HG03432 (cell line): ENCODE measurements at regions not wholly inside any gene's neighbourhood (a gene's known extent, or its start where the extent isn't known, plus 50 kb on each side); places are given as distances from the start of the nearest gene placed in this dataset.
"Not testable (repeated sequence)": the region's sequence is repeated elsewhere in the genome, so short reads cannot be mapped to it uniquely, and the experiment has no call there.

Source experiments
- ATAC-seq: cut with Tn5 transposase; IDR thresholded peaks from one replicate; pipeline ENCODE4 v1.9.1; 2021; ENCODE audit warnings: mild to moderate bottlenecking, moderate library complexity; ENCODE audit not compliant: unreplicated experiment

- ATAC-seq: no peak
These were observed 164.2 kb downstream of the VAPA start for GRCh38 chr18:10077986-10078385.

DNA sequence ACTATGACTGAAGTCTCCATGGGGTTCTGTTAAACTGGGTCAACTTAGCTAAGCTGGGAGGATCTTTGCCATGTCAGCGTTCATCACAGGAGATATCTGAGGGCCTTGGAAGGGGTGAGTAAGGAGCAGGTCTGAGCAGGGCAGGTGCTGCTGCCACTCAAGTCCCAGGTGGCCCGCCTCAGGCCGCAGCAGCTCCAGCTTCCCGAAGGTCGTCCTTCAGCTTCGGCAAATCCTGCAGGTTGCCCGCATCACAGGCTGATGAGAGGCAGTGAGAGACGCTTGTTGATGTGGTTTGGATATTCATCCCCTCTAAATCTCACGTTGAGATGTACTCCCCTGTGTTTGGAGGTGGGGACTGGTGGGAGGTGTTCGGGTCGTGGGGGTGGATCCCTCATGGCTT lies 166.6 kb downstream of the VAPA start:
- ATAC-seq: no peak

DNA sequence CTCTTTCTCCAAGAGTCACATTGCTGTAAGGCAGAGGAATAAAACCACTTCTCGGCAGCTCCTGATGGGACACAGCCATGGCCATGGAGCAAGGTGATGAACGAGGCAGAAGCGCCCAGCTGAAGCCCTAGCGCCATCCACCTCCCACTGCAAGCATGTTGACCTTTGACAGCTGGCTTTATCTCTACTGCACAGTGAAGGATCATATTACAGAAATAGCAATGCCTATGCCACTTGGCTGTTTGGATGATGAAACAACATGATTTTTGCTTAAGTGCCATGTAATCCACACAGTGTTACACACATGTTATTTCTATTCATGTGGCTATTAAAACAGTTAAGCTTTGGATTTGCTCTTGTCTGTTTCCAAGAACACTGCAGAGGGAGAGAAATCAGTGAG lies 167.7 kb downstream of the VAPA start:
- ATAC-seq: no peak

DNA sequence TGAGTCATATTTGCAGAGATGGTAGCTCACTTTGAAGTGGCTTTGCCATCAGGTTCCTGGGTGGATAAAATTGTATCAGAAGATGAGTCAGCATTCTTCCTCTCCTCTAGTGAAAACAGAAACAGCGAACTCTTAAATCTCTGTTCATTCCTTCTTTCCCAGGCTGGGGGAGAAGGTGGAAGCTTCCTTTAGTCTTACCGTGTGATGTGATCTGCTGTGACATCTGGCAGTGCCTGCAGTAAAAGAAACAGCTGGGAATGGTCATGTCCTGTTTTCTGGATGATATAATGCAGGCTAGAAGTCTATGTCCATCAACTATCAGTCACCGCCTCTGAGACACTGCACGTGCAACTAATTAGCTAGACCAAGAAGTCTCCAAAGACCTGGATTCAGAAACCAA lies 171.6 kb downstream of the VAPA start:
- no peak for ATAC-seq

DNA sequence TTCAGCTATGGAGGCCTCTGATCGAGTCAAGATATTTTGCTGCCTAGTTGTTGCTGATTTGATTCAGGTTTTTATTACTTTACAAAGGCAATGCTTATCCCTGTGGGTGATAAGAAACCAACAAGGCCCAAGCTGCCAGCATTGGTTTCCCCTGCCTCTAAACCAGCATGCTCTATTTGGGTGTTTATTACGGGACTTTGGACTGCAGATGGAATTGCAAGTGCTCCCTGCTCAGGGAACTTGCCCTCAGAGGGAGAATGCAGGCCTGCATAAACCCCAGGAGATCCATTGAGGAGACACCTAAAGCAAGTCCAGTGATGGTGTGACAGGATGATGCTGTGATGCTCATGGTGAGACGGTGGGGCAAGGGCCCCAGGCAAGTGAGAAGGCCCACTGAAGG lies 172.1 kb downstream of the VAPA start:
- no peak for ATAC-seq

DNA sequence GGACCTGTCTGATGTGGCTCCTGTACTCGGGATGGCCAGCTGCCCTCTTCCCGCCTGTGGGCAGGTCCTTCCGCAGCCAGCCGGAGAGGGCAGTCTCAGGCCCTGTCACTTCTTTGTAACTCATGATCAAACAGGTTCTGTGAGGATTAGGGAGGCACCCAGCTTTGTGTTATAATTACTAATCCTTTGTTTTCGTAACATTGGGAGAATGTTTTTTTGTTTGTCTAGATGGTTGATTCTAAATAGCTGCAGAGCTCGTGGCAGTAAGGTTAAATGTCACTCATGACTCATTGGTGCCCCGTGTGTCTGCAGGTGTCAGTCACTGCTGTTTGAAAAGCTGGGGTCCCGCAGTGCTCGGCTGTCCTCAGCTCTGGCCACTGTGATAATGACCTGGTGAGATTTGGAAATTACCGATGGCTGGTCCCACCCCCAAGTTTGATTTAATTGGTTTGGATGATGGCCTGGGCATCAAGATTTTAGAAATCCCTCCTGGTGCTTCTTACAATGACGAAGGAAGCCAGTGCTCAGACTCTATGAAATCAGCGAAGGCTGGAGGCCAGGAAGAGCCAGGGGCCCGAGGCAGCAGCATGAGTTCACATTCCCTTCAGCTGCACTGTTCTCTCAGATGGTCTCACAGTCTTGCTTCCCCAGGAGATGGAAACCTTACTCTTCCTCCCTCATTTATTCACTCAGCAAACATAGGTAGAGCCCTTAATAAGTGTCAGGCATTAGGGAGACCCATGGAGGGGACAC lies 172.8 kb downstream of the VAPA start:
- ATAC-seq: no peak

- no peak for ATAC-seq
These were observed 174.9 kb downstream of the VAPA start for GRCh38 chr18:10088734-10089133.

DNA sequence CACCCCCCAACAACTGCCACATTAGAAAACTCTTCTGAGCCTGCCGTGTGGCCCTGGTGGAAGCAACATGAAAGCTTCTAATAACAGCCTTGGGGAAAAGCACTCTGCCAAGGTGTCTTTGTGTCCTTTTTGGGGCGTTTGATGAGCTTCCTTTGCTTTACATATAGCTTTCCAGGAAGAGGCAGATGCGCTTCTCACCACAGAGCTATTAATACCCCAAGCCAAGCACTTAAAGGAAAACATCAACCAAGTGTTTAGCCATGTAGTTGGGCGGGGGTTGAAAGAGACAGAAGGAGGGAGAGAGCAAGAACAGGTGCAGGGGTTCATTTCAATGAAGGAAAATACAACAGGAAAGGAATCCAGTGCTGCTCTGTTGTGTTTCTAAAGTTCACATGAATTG lies 176.1 kb downstream of the VAPA start:
- no peak for ATAC-seq

DNA sequence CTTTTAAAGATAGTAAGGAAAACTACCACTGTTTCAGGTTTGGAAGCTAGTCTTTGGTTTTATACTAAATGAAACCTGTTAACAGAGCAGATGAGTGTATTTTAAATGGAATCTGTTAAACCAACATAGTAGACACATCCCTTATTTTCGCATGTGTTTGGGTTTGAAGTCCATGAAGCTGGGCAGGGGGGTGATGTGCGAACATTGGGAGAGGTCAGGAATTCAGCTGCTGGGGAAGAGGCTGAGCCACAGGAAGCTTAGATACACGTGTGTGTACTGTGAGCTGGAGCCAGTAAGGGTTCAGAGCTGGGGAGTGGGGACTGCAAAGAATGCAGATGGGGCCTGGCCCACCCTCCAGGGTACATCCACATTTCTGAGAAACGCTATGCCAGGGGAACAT lies 176.9 kb downstream of the VAPA start:
- no peak for ATAC-seq

GRCh38 chr18:10093445-10093844 lies 179.6 kb downstream of the VAPA start:
- no peak for ATAC-seq

DNA sequence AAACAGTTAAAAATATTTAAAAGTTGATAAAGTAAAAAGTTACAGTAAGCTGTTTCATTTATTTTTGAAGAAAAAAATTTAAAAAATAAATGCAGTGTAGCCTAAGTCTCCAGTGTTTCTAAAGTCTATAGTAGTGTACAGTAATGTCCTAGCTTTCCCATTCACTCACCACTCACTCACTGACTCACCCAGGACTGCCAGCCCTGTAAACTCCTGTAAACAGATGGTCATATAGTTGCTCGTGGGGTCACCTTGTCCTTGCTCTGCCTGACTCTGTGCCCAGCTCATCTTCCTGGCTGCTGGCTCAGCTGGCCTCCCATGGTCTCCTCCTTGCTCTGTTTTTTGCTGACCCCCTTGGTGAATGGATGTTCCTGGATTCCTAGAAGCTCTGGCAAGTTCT lies 180.3 kb downstream of the VAPA start:
- ATAC-seq: no peak

DNA sequence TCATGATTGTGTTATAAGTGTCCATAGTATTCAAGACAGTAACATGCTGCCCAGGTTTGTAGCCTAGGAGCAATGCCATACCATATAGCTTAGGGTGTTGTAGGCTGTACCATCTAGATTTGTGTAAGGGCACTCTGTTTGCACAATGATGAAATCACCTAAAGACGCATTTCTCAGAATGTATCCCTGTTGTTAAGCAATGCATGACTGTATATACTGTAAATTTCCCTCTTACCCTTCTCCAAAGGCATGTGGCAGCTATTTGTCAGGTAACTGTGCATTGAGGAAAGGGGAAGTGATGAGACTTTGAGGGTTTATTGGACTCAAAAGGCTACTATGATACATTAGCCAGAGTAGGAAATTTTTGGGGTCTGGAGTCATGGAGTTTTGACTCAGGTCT lies 180.8 kb downstream of the VAPA start:
- no peak for ATAC-seq

- ATAC-seq: no peak
These were observed 181.5 kb downstream of the VAPA start for GRCh38 chr18:10095356-10095755.

DNA sequence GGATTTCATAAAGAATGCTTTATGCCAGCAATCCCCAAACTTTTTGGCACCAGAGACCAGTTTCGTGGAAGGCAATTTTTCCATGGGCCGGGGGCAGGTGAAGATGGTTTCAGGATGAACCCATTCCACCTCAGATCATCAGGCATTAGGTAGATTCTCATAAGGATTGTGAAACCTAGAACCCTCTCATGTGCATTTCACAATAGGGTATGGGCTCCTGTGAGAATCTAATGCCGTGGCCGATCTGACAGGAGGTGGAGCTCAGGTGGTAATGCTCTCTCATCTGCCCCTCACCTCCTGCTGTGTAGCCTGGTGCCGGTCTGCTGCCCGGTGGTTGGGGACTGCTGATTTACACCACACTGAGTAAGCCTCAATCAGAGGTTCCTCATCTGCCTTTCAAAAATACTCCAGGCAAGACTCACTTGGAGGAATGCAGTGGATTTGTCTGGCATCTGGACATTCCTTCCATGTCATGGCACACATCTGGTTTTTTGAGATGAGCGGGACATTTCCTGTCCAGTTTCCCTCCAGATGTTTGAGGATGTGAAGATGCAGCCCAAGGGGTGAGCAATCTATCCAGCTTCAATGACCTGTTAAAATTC lies 185.8 kb downstream of the VAPA start:
- ATAC-seq: no peak

- no peak for ATAC-seq
These were observed 186.4 kb downstream of the VAPA start for GRCh38 chr18:10100196-10100595.

DNA sequence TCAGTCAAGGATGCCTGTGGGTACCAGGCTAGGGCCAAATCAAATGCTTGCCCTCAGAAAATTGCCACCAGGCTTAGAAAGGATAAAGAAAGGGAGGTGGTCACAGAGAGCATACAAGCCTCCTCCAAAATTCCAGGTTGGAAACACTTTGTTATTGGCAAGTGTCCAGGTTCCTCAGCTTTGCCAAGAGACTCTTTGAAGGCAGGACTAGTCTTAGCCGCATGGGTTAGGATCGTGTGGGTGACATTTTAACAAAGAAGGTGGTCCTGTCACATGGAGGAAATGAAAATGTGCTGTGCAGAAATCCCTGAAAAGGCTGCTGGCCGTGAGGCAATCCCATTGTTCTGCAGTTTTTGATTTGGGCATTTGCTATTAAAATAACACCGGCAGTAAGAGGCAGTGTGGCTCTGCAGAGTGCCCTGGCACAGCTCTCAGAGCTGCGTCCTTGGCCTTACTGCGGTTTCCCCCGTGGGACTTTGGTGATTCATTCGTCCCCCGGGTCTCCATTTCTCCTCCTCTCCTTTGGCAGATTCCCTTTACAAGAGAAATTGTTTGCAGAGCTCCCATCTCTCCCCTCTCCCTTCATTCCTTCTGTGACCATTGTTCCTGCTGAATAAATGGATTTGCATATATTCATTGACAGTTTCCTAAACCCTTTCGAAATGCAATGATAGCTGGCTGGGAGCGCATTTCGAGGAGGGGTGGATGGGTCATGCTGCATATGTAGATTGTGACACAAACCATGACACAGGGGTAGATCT lies 187.3 kb downstream of the VAPA start:
- ATAC-seq: no peak

- ATAC-seq: no peak
These were observed 187.9 kb downstream of the VAPA start for GRCh38 chr18:10101729-10102128.

DNA sequence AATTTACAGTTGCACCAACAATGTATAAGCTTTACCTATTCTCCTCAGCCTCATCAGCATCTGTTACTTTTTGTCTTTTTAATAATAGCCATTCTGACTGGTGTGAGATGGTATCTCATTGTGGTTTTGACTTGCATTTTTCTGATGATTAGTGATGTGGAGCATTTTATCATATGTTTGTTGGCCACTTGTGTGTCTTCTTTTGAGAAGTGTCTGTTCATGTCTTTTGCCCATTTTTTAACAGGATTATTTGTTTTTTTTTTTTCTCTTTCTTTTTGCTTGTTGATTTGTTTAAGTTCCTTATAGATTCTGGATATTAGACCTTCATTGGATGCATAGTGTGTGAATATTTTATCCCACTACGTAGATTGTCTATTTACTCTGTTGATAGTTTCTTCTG lies 191.3 kb downstream of the VAPA start:
- not testable (repeated sequence) for ATAC-seq

DNA sequence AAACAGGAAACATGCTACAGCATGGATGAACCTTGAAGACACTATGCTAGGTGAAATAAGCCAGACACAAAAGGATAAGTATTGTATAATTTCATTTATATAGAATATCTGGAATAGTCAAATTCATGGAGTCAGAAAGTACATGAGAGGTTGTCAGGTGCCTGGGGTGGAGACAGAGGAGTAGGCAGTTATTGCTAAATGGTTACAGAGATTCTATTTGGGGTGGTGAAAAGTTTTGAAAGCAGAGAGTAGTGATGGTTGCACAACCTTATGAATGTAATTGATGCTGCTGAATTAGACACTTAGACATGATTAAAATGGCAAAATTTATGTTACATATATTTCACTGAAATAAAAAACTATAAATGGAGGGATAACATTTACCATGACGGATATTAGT lies 197.4 kb downstream of the VAPA start:
- no peak for ATAC-seq

GRCh38 chr18:10111944-10112343 lies 198.1 kb downstream of the VAPA start:
- ATAC-seq: no peak

GRCh38 chr18:10113121-10114022 lies 199.6 kb downstream of the VAPA start:
- ATAC-seq: no peak
